NCI-H128 (cell line): ENCODE measurements at regions not wholly inside any gene's neighbourhood (a gene's known extent, or its start where the extent isn't known, plus 50 kb on each side); places are given as distances from the start of the nearest gene placed in this dataset.
A peak's percentile ranks its signal among the peaks of the same experiment; 100 is the strongest.

Experiments used
- DNase-seq: peaks from one replicate; lab custom pipeline; 2025; ENCODE audit not compliant: unreplicated experiment; lab: John Stamatoyannopoulos, UW

DNA sequence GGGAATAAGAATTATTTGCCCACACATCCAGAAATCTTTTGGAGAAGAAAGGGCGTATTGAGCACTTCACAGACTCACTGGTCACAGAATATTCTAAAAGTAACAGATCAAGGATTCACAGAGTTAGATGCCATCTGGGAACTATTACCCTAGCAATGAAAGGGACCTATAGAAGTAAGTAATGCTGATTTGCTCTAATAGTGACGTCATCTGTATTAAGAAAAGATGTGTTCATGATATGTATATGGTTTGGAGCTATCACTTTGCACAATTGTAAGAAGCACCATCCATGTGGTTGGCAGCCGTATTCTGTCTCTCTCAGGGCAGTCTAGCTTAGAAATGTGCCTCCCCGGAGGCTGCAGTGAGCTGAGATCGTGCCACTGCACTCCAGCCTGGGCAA, 52.8 kb upstream of the SV2C start:
- DNase-seq: no peak

DNA sequence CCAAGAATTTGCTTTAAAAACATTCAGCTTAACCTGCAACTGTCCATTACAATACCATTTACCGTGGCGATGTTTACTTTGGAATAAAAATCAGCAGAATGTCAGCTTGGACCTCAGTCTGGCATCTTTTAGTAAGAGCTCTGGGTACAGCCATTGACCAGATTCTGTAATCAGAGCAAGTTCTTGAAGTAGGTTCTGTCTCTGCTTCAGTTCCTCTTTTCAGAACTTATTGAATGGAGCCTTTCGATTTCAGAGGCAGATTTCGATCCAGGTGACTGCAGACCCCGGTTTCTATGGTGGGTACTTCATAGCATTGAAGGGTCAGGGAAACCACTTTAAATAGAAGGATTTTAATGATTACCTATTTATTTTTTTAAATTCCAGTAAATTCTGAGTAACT, 53.4 kb upstream of the SV2C start:
- DNase-seq: no peak

DNA sequence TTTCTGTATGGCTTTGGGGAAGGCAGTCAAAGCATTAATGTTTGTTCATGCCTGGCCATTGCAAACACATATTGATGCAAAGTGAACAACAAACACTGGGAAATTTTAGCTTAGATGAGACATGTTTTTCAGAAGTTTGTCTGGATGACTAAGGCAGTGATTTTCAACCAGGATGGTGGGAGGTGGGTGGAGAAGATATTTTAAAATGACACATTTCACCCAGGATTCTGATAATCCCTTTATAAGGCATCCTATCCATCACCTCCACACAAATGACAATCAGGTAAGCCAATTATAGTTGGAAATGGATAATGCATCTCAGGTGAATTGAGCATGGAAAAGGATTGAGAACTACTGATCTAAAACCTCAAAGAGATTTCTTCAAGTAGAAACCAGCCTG, 57.4 kb upstream of the SV2C start:
- DNase-seq: no peak

DNA sequence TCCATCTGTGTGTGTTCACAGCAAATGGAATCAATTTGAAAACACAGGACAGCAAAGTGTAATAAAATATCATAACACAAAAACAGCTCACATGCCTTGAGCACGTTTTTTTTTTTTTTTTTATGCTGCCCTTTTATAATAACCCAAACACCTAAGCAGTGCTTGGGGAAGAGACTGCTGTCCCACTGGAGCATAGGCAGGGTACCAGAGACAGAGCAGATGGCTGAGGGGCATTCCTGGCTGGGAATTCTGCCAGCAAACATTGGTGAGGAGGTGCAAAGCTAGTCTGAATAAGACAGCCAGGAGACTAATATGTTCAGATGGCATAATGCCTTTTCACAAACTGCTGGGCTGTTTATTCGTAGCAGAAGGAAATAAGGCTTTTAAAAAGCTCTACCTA, 58.1 kb upstream of the SV2C start:
- peak; percentile 49 for DNase-seq

DNA sequence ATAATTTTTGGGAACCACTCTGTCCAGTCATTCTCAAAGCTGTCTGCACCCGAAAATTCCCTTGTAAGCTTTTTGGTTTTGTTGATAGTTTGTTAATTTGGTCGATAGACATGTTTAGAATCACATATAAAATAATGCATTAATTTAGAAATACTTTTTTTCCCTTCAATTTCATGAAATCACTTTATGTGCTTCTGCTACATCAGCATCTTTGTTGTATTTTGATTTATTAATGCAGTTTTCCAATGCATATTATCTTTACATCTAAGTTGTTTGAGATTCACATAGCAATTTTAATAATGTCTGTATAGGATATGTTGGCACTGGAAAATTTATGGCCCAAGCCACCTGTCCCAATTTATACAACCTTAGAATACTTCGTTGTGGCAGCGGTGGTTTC, 60.6 kb upstream of the SV2C start:
- no peak for DNase-seq

DNA sequence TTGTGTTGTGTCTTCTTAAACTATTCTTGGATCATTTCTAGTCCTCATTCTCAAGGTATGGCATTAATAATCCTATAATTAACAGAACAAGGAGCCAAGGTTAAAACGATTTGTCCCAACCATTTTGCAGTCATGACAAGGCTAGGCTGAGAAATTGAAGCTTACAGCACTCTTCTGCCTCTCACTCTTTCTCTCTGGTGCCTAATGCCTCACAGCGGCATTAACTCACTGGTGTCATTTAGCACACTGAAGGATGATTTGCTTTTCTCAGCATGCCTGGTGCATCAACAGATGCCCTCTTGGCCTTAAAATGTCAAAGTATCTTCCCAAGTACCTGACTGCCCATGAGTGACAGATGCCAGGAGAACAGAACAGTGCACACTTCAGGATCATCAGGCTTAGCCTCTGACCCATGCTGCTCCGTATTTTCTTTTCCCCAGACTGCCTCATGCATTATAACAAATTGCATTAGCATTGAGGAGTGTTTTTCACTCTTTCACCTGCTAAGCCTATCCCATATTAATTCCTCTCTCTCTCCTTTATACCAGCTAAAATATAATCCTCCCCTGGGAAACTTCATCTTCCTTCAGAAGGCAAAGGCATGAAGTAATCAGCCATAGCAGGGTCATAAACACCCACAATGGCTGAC, 61.1 kb upstream of the SV2C start:
- DNase-seq: no peak

DNA sequence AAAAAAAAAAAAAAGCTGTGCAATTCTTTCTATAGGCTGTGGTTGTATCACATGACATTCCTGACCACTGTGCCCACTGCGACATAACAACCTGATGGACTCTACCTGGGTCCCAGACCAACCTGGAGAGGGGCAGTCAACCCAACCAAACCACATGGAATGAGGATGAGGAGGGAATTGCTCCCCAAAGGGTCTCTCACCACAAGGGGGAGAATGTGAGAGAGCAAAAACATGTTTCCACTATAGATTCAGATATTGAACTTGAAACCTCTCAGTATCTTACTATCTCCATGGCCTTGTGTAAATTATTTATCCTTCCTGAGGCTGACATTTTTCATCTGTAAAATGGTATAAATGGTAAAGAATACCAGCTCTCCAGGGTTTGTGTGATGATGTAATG, 66.9 kb upstream of the SV2C start:
- DNase-seq: no peak

DNA sequence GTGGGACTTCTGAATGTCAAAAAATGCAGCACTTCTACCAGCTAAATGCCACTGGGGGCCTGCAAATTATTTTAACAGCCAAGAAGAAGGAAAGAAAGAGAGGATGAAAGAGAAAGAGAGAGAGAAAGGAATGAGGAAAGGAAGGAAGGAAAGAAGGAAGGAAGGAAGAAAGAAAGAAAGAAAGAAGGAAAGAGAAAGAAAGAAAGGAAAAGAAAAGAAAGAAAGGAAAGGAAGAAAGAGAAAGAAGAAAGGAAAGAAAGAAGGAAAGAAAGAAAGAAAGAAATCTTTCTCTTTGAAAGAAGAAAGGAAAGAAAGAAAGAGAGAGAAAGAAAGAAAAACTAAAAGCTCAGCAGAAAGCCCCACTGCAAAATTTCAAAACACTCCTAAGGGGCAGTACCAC, 69.2 kb upstream of the SV2C start:
- no peak for DNase-seq

DNA sequence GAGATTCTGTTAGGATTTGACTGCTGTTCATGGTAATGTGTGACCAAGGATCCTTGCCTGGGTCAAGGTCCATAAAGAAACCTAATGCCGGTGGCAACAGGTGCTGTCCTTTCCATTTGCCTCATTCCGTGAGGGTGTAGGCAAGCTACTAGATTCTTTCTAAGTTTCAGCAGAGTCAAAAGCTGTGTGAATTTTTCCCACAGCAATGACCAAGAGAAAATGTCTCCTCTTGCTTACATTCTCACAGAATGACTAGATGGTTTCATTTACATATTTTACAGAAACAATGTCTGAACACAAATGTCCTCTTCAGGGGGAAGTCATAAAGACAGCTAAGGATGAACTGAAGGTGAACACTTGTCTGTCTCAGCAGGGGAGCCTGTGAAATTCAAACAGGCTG, 75.3 kb upstream of the SV2C start:
- DNase-seq: no peak

DNA sequence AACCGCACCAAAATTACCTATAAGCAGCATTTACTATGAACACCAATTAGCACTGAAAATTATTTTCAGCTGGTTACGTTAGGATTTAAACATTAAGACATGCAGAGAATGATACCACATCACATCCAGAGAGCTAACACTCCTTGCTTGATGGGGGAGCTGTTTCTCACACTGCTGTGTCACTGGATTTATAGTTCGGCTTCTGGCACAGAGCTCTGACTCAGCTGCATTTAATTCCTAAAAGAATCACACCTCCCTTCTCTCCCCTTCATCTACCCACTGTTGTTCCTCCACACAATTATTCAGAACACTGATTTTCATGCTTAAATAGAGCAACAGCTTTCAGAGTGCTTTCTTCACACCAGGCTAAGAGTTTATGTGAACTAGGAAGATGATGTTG, 82.6 kb upstream of the SV2C start:
- DNase-seq: no peak

DNA sequence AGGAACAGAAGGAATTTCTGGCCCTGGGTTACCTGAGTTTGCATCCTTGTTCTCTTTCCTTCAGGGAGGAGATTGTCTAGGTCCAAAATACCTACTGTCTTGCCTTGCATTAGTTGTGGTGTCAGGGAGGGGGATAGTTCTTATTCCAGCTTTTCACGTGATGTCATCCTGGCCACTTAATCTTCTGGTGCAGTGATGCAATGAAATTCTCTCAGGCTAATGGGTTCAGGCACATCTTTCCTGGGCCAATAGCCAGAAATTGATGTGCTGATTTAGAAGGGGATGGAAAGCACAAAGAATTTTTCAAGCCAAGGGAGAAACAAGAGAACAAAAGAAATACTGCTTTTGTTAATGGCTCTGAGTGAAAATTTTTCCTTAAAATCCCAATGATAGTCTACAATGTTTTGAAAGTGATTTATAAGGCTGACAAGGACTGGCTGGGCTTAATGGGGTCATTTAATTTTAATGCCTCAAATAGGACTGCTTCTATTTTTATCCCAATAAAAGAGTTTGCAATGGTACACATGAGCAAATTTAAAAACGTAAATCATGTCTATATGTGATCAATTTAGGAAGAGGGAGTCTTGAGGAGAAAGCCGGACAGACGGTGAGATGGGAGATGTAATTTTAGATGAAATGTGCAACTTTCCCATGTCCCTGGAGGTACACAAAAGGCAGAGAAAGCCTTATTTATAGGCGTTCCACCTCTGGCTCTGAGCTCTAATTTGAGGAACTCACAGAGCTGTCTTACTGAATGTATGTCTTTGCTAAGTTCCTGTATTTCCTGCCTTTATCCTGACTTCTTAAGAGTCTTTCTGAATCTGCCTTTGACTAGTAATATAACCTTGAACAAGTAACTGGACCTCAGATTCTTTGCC, 89.3 kb upstream of the SV2C start:
- DNase-seq: no peak

DNA sequence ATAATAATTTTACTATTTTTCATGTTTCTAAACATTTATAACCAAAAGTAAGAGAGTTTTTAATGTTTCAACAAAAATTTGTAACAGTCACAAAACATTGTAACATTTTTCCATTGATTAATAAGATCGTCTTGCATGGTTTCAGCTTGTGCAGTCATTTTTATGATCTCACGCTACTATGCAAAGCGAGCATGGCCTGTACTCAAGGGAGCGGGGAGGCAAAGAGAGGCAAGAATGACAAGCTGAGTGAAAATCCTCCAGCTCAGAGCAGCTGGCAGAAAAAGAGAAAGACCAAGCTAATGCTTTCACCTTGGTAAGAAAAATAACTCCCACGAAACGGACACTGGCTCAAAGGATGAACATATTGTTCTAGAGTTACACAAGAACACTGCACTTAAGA, 90.0 kb upstream of the SV2C start:
- no peak for DNase-seq

DNA sequence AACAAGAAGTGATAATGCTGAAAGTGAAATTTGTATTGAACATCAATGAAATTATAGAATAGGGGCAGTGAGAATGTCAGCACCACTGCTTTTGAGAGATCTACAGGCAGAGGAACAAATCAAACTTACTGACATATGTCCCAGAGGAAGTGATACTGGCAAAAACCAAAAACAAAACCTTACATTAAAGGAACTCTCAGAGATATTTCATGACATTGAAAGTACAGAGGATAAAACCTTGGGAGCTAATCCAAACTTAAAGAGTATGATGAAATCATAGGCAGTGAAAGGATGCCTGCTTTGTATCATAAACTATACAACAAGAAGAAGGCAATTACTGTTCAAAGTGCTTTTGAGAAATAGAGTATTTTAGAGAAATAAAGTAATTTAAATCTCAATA, 90.4 kb upstream of the SV2C start:
- no peak for DNase-seq

DNA sequence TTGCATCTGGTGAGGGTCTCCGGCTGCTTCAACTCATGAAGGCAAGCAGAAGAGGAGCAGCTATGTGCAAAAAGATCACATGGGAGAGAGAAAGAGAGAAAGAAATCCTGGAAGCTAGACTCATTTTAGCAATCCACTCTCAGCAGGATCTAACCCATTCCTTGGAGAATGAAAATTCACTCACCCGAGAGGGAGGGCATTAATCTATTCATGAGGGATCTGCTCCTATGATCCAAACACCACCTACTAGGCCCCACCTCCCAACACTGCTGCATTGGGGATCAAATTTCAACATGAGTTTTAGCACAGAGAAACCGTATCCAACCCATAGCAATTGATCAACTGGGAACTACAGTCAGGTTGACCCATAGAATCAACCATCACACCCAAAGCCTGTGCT, 98.1 kb upstream of the SV2C start:
- DNase-seq: no peak

DNA sequence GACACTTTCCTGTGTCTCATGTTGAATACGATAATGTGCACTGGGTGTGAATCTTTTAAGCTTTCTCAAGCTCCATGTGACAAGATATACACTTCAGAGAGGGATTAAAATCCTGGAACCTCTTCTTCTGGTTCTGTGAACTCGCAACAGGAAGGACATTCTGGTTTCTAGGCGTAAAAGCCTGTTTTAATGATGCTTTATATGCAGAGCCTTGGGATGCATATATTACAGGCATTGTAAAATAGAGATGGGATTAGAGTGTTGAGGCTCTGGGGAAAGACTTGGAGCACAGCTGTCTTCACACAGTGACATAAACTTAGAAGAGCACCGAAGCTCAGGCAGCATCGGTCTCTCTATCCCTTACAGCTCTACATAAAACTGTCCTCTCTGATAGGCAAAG, 107.7 kb upstream of the SV2C start:
- DNase-seq: no peak

DNA sequence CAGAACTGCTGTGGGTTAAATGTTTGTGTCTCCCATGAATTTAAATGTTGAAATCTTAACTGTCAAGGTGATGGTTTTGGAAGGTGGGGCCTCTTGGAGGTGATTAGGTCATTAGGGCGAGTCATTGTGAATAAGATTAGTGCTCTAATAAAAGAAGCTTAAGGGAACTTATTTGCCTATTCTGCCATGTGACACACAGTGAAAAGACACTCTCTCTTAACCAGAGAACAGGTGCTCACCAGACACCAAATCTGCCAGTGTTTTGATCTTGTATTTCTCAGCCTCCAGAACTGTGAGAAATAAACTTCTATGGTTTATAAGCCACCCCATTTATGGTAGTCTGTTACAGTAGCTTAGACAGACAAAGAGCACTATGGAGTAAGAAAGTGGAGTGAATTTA, 117.9 kb upstream of the SV2C start:
- DNase-seq: no peak

DNA sequence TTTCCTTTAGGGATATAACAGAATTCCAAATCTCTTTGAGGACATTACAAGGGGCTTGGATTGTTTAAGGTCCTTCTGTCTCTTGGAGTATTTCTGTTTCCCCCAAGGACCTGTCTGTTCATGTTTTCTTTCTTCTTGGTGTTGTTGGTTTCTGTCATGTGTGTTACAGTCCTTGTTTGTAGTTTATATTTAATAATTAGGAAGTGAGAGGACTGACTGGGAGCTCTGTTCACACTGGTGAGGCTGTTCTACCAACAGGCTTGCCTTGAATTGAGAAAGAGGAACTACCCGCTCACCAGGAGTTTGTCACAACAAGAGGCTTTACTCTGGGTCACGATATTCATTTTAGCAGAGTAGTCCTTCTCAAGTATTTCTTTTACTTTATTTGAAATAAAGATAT, 119.2 kb upstream of the SV2C start:
- DNase-seq: no peak

DNA sequence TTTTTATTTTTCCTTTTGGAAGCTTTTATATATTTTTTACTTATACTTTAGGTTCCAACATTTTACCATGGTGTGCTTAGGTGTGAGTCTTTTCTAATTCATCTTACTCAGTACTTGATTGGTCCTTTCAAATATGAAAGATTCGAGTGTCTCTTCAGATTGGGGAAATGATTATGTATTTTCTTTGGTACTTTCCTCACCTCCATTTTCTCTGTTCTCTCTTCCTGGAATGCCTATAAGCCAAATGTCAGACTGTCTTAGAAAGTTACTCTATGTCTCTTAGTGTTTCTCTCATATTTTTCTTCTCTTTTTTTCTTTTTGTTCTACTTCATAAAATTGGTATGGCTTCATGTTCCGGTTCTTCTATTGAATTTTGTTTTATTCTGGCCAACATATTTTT, 119.6 kb upstream of the SV2C start:
- no peak for DNase-seq

DNA sequence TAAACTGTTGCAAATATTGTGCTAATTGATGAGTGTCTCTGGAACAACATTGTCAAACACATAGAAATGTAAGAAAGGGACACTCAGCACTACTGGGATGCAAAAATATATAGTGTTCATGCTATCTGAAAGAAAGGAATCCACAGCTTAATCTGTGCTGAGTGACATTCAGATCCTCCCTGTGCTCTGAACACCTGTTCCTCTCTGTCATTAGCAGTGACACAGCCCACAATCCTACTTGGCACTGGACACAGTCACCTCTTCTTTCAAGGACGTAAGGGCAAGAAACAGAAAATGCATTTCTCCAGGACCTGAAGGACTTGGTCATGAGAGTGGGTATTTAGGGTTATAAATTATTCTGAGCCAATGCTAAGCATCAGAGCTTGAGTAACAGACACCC, 121.4 kb upstream of the SV2C start:
- no peak for DNase-seq

DNA sequence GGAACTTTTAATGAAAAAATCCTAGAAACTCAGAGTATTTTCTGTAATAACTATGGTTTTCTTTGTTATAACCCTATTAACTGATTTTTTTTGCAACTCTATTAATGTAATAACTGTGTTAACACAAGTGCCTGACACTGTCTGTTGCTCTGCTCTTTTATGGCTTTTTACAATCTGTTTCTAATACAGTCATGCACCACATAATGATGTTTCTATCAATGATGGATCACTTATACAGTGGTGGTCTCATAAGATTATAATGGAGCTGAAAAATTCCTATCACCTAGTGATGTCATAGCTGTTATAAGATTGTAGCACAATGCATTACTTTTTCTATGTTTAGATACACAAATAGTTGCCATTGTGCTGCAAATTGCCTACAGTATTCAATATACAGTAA, 123.1 kb upstream of the SV2C start:
- DNase-seq: no peak

DNA sequence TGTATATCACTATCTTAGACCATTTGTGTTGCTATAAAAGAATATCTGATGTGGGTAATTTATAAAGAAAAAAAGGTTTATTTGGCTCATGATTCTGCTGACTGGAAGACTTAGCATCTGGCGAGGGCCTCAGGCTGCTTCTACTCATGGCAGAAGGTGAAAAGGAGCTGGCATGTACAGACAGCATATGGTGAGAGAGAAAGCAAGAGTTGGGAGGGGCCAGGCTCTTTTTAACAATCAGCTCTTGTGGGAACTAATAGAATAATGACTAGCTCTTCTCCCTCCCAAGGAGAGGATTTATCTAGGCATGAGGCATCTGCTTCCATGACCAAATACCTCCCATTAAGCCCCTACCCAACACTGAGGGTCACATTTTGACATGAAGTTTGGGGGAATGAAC, 130.2 kb upstream of the SV2C start:
- no peak for DNase-seq

DNA sequence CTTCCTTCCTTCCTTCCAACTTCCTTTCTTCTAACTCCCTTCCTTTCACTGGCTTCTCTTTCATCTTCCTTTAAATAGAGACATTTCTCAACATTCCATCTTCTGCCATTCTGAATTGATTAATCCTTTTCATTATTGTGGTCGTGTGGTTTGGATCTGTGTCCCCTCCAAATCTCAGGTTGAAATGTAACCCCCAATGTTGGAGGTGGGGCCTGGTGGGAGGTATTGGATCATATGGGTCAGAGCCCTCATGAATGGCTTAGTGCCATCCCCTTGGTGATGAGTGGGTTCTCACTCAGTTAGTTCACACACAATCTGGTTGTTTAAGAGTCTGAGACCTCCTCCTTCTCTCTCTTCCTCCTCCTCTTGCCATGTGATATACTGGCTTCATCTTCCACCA, 130.9 kb upstream of the SV2C start:
- no peak for DNase-seq

DNA sequence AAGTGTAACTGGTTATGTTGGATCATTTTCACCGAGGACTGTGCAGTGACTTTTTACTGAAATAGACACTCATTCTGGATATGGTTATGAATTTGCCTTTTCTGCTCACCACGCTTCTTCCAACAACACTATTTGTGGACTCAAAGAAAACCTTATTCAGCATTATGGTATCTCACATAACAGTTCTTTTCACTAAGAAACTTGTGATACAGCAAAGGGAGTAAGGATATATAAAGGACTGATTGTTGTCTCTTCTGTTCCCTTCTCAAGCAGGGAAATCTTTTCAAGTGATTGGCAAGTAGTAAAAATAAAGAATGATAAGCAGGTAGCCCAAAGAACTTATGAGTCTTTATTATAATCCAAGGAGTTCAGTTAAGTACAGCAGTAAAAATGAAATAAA, 131.5 kb upstream of the SV2C start:
- no peak for DNase-seq
